ENCODE measurements at regions not wholly inside any gene's neighbourhood (a gene's known extent, or its start where the extent isn't known, plus 50 kb on each side); places are given as distances from the start of the nearest gene placed in this dataset.

DNA sequence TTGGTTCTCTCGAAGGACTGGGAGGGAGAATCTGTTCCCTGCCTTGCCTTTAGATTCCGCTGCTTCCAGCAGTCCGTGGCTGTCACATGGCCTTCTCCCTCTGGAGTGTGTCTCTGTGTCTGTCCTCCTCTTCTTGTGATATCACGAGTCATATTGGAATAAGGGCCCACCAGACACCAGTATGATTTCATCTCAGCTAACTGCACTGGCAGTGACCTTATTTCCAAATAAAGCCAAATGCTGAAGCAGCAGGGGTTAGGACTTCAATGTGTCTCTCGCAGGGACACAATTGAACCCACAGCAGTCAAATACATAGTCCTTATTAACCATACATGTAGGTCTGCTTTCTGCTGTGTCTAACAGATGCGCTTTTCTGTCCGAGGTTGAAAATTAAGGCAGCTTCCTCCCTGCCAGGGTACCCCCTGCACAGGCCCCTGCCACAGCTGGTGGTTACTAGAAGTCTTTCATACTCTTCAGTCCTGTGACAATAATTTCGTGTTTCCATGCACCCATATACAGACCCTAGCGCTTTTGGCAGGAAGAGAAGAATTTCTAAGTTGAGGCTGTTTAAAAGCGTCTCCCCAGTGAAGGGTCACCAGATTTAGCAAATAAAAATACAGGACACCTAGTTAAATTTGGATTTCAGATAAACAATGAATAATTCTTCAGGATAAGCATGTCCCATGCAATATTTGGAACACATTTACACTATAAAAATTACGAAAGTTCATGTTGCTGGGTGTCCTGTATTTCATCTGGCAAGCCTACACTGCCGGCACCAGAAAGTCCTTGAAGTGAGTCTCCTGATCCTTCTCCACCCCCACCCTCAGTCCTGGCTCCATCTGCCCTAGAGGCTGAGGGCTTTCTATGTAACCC lies 182.1 kb downstream of the ETS2 start:
- Histone ChIP-seq H3K27ac (ENCODE audit: low read depth, low read length) (no peak overlapping the region), H3K9me3 (ENCODE audit: control insufficient read depth, insufficient read depth, low read length) (no peaks in the 10 kb centered on the region)

DNA sequence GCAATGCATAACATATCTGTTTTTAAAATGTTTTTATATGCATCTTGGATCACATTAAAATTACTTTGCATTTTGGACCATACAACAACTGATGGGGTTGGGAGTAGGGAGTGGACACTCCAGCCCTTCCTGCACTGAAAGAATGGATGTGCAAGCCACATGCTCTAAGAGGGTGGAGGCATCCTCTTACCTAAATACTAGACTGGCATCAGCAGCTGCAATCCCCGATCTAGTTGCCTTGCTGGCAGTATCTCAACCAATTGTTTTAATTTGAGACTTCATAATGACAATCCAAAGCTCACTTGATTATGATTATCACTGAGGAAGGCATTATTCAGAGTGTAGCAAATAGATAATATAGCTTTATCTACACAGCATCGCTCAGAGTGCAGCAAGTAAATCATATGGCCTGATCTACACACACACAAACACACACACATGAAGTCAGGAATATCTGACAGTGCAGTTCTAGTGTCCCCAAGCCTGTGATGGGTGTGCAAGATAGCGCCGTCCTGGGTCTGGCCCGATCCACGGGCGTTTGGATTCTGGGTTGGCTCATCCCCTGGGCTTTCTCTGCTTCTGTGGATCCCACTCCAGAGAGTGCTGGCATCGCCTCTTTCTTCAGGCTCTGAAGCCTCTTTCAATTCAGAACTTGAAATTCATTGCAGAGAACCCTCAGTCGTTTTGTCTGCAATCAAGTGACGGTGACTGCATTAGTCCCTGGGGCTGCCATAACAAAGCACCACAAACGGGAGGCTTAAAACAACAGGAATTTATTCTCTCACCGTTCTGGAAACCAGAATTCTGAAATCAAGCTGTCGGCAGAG lies 181.3 kb downstream of the ETS2 start:
- Histone ChIP-seq H3K9me3 (ENCODE audit: control insufficient read depth, insufficient read depth, low read length) (no peaks in the 10 kb centered on the region), H3K27ac (ENCODE audit: low read depth, low read length) (no peak overlapping the region), H3F3A (ENCODE audit: control insufficient read depth, insufficient read depth) (no peaks in the 10 kb centered on the region), H4K20me1 (ENCODE audit: control insufficient read depth, insufficient read depth, low read depth, low read length) (no peaks in the 10 kb centered on the region), H3K4me1 (ENCODE audit: control insufficient read depth, low read length) (peaks cover 25% of the 10 kb centered on the region), H3K4me3 (ENCODE audit: low read length) (no peak overlapping the region), H3K27me3 (ENCODE audit: control insufficient read depth, low read length) (peaks cover 55% of the 10 kb centered on the region), H3K36me3 (ENCODE audit: control insufficient read depth, low read length) (no peaks in the 10 kb centered on the region), H3K9me2 (replicated peaks; ENCODE audit: control insufficient read depth, low read length) (no peaks in the 10 kb centered on the region), H3K4me2 (ENCODE audit: low read length) (no peak overlapping the region), H3K79me2 (ENCODE audit: control insufficient read depth, low read length) (no peaks in the 10 kb centered on the region)
- no peak for TF ChIP-seq EZH2phosphoT487 (IDR thresholded peaks at IDR 0.05; ENCODE audit: borderline replicate concordance, low read length)
- TF ChIP-seq, protein P1, sequence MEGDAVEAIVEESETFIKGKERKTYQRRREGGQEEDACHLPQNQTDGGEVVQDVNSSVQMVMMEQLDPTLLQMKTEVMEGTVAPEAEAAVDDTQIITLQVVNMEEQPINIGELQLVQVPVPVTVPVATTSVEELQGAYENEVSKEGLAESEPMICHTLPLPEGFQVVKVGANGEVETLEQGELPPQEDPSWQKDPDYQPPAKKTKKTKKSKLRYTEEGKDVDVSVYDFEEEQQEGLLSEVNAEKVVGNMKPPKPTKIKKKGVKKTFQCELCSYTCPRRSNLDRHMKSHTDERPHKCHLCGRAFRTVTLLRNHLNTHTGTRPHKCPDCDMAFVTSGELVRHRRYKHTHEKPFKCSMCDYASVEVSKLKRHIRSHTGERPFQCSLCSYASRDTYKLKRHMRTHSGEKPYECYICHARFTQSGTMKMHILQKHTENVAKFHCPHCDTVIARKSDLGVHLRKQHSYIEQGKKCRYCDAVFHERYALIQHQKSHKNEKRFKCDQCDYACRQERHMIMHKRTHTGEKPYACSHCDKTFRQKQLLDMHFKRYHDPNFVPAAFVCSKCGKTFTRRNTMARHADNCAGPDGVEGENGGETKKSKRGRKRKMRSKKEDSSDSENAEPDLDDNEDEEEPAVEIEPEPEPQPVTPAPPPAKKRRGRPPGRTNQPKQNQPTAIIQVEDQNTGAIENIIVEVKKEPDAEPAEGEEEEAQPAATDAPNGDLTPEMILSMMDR (IDR thresholded peaks at IDR 0.05; ENCODE audit: low read depth, low read length, poor library complexity, severe bottlenecking): no peak

More for the DNA sequence above, 182.1 kb downstream of the ETS2 start:
- Histone ChIP-seq H3K36me3 (ENCODE audit: control insufficient read depth, low read length) (no peaks in the 10 kb centered on the region), H3K4me1 (ENCODE audit: control insufficient read depth, low read length) (peaks cover 25% of the 10 kb centered on the region), H3K4me2 (ENCODE audit: low read length) (no peak overlapping the region), H3K79me2 (ENCODE audit: control insufficient read depth, low read length) (no peaks in the 10 kb centered on the region), H3K4me3 (ENCODE audit: low read length) (no peak overlapping the region), H3K27me3 (ENCODE audit: control insufficient read depth, low read length) (peaks cover 55% of the 10 kb centered on the region), H3K9me2 (replicated peaks; ENCODE audit: control insufficient read depth, low read length) (no peaks in the 10 kb centered on the region), H3F3A (ENCODE audit: control insufficient read depth, insufficient read depth) (no peaks in the 10 kb centered on the region), H4K20me1 (ENCODE audit: control insufficient read depth, insufficient read depth, low read depth, low read length) (no peaks in the 10 kb centered on the region)
- TF ChIP-seq EZH2phosphoT487 (IDR thresholded peaks at IDR 0.05; ENCODE audit: borderline replicate concordance, low read length): no peak
- TF ChIP-seq, protein P1 (IDR thresholded peaks at IDR 0.05; ENCODE audit: low read depth, low read length, poor library complexity, severe bottlenecking): no peak

DNA sequence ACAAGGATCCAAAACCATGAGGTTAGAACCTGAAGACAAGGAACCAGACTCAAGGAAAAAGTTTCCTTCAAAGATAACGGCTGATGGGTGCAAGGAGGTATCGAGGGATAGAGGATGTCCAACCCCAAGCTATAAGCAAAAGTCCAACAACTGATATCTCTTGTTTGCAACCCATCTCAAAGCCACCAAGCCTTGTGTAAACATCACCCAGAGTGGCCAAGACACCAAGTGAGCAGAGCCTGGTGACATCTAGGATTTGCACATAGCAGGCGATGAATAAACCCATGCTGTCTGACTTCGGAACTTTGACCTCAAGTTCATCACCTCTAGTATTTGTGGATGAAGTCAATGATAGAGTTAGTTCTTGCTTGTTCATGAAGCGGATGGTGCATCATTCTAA lies 180.7 kb downstream of the ETS2 start:
- TF ChIP-seq EZH2phosphoT487 (IDR thresholded peaks at IDR 0.05; ENCODE audit: borderline replicate concordance, low read length): no peak
- TF ChIP-seq, protein P1 (IDR thresholded peaks at IDR 0.05; ENCODE audit: low read depth, low read length, poor library complexity, severe bottlenecking): no peak
- no peaks in the 10 kb centered on the region for H3K36me3 ChIP-seq (ENCODE audit: control insufficient read depth, low read length)
- H3K27ac ChIP-seq (ENCODE audit: low read depth, low read length): no peak overlapping the region
- H3K9me3 ChIP-seq (ENCODE audit: control insufficient read depth, insufficient read depth, low read length): no peaks in the 10 kb centered on the region
- no peaks in the 10 kb centered on the region for H3F3A ChIP-seq (ENCODE audit: control insufficient read depth, insufficient read depth)
- no peak overlapping the region for H3K4me3 ChIP-seq (ENCODE audit: low read length)
- H3K27me3 ChIP-seq (ENCODE audit: control insufficient read depth, low read length): peaks cover 55% of the 10 kb centered on the region
- H3K4me1 ChIP-seq (ENCODE audit: control insufficient read depth, low read length): peaks cover 25% of the 10 kb centered on the region
- no peak overlapping the region for H3K4me2 ChIP-seq (ENCODE audit: low read length)
- H3K79me2 ChIP-seq (ENCODE audit: control insufficient read depth, low read length): no peaks in the 10 kb centered on the region
- no peaks in the 10 kb centered on the region for H4K20me1 ChIP-seq (ENCODE audit: control insufficient read depth, insufficient read depth, low read depth, low read length)
- no peaks in the 10 kb centered on the region for H3K9me2 ChIP-seq (replicated peaks; ENCODE audit: control insufficient read depth, low read length)
